SK-N-SH (cell line): ENCODE measurements at regions not wholly inside any gene's neighbourhood (a gene's known extent, or its start where the extent isn't known, plus 50 kb on each side); places are given as distances from the start of the nearest gene placed in this dataset.

Experiments used
- CTCF ChIA-PET: fragments of 300-600, 350-600 bp; formaldehyde crosslinking; extraction: SDS; loops from one replicate; lab custom pipeline; 2021; lab: Yijun Ruan, JAX
- POLR2A ChIA-PET: fragments of 350-600 bp; sonication (Branson Sonifier 250); formaldehyde crosslinking; extraction: SDS; loops from one replicate; lab custom pipeline; 2020; ENCODE audit warnings: antibody characterized with exemption, inconsistent platforms; lab: Yijun Ruan, JAX
- DNase-seq: peaks from one replicate; pipeline ENCODE4 v3.0.0; 2012
- H2AFZ ChIP-seq: fragments of 200-600 bp; sonication (generic); 2 replicates; pipeline ENCODE4 v1.8.1; 2016; ENCODE audit warnings: antibody characterized with exemption, mild to moderate bottlenecking, low read depth
- H3F3A ChIP-seq: fragments of 200-600 bp; sonication (generic); replicated peaks from 2 replicates; pipeline ENCODE3; 2016; ENCODE audit warnings: antibody characterized with exemption, mild to moderate bottlenecking; ENCODE audit not compliant: insufficient read depth
- H3K27ac ChIP-seq, 2 experiments: fragments of 200-500 bp in 1 of 2; fragments of 200-600 bp in 1 of 2; sonication (Bioruptor generic) in 1 of 2; sonication (generic), shearing (Covaris generic) in 1 of 2; 2 replicates each; pipeline versions ENCODE4 v1.5.1 to v1.6.1; 2014 to 2016; ENCODE audit warnings: low read depth in 2 of 2, inconsistent platforms in 1 of 2, low read length in 1 of 2, mild to moderate bottlenecking in 1 of 2, mixed read lengths in 1 of 2
- H3K27me3 ChIP-seq: fragments of 200-600 bp; sonication (generic), shearing (Covaris generic); 2 replicates; pipeline ENCODE4 v1.6.1; 2016; ENCODE audit warnings: mixed run types; ENCODE audit not compliant: insufficient read depth
- H3K36me3 ChIP-seq, 2 experiments: fragments of 200-500 bp in 1 of 2; fragments of 200-600 bp in 1 of 2; sonication (Bioruptor generic) in 1 of 2; sonication (generic) in 1 of 2; replicated peaks in 1 of 2; 2 replicates each; pipeline versions ENCODE3 to v1.5.1; 2014 to 2016; ENCODE audit warnings: low read length in 1 of 2, mild to moderate bottlenecking in 1 of 2; ENCODE audit not compliant: insufficient read depth in 2 of 2, control insufficient read depth in 1 of 2
- H3K4me1 ChIP-seq, 2 experiments: fragments of 200-500 bp in 1 of 2; fragments of 200-600 bp in 1 of 2; sonication (Bioruptor generic) in 1 of 2; sonication (generic), shearing (Covaris generic) in 1 of 2; 2 replicates each; pipeline versions ENCODE4 v1.5.1 to v1.6.1; 2014 to 2016; ENCODE audit warnings: low read depth in 1 of 2, low read length in 1 of 2, mixed run types in 1 of 2; ENCODE audit not compliant: insufficient read depth in 2 of 2, control insufficient read depth in 1 of 2
- H3K4me2 ChIP-seq: fragments of 200-600 bp; sonication (generic), shearing (Covaris generic); 2 replicates; pipeline ENCODE4 v1.6.1; 2017; ENCODE audit warnings: mixed run types
- H3K4me3 ChIP-seq, 2 experiments: fragments of 200-500 bp in 1 of 2; fragments of 200-600 bp in 1 of 2; sonication (Bioruptor generic) in 1 of 2; sonication (generic), shearing (Covaris generic) in 1 of 2; 2 replicates each; pipeline versions ENCODE4 v1.5.1 to v1.8.1; 2014 to 2016; ENCODE audit warnings: low read depth in 2 of 2, inconsistent platforms in 1 of 2, low read length in 1 of 2, mild to moderate bottlenecking in 1 of 2, mixed read lengths in 1 of 2, moderate library complexity in 1 of 2
- H3K79me2 ChIP-seq: fragments of 200-600 bp; sonication (generic); 2 replicates; pipeline ENCODE4 v1.8.1; 2017; ENCODE audit warnings: mild to moderate bottlenecking; ENCODE audit not compliant: insufficient read depth
- H3K9ac ChIP-seq: fragments of 200-600 bp; sonication (generic); 2 replicates; pipeline ENCODE4 v1.6.1; 2017; ENCODE audit warnings: mixed run types
- H3K9me2 ChIP-seq: fragments of 200-600 bp; sonication (generic); 2 replicates; pipeline ENCODE4 v1.6.1; 2017; ENCODE audit warnings: mixed run types
- H3K9me3 ChIP-seq: fragments of 200-600 bp; sonication (generic); 2 replicates; pipeline ENCODE4 v1.6.1; 2017; ENCODE audit warnings: mixed run types, mild to moderate bottlenecking, moderate library complexity
- H4K20me1 ChIP-seq: fragments of 200-600 bp; sonication (generic); 2 replicates; pipeline ENCODE4 v1.6.1; 2017; ENCODE audit warnings: mild to moderate bottlenecking, mixed run types; ENCODE audit not compliant: insufficient read depth
- CTCF ChIP-seq: fragments of 200-600 bp; sonication (generic); IDR thresholded peaks from 2 replicates; pipeline ENCODE4 v1.6.1; 2017; ENCODE audit warnings: antibody characterized with exemption, mild to moderate bottlenecking, moderate library complexity
- FOSL2 ChIP-seq: IDR thresholded peaks from 2 replicates; pipeline ENCODE4 v1.4.0; 2012; ENCODE audit warnings: low read depth, mild to moderate bottlenecking, moderate library complexity, borderline replicate concordance
- FOXM1 ChIP-seq: IDR thresholded peaks from 2 replicates; pipeline ENCODE4 v1.4.0; 2012; ENCODE audit warnings: low read depth, mild to moderate bottlenecking
- JUND ChIP-seq: IDR thresholded peaks from 2 replicates; pipeline ENCODE4 v1.4.0; 2012
- MAX ChIP-seq: IDR thresholded peaks from 2 replicates; pipeline ENCODE4 v1.4.0; 2012; ENCODE audit warnings: low read depth
- MXI1 ChIP-seq: IDR thresholded peaks from 2 replicates; pipeline ENCODE4 v1.6.1; 2012; ENCODE audit warnings: mild to moderate bottlenecking, low read depth, low read length, improper control_type of control experiment
- NRF1 ChIP-seq: IDR thresholded peaks from 2 replicates; pipeline ENCODE4 v1.6.1; 2012; ENCODE audit warnings: low read depth, mild to moderate bottlenecking, low read length
- PBX3 ChIP-seq: IDR thresholded peaks from 2 replicates; pipeline ENCODE4; 2012
- REST ChIP-seq: IDR thresholded peaks from 2 replicates; pipeline ENCODE4 v1.6.1; 2012; ENCODE audit warnings: mild to moderate bottlenecking, low read depth, low read length, moderate library complexity
- RFX5 ChIP-seq: IDR thresholded peaks from 2 replicates; pipeline ENCODE4 v1.6.1; 2012; ENCODE audit warnings: mild to moderate bottlenecking, improper control_type of control experiment, low read length
- RXRA ChIP-seq: IDR thresholded peaks from 2 replicates; pipeline ENCODE4 v1.4.0; 2012; ENCODE audit warnings: low read depth, mild to moderate bottlenecking, borderline replicate concordance
- SMC3 ChIP-seq: IDR thresholded peaks from 2 replicates; pipeline ENCODE4 v1.6.1; 2012; ENCODE audit warnings: low read depth, low read length, improper control_type of control experiment
- TAF1 ChIP-seq: IDR thresholded peaks from 2 replicates; pipeline ENCODE4 v1.6.1; 2012; ENCODE audit warnings: low read depth, mild to moderate bottlenecking, low read length, moderate library complexity, borderline replicate concordance
- ZBTB33 ChIP-seq: IDR thresholded peaks from 2 replicates; pipeline ENCODE4 v1.4.0; 2012; ENCODE audit warnings: low read depth, borderline replicate concordance
- WGBS: methylation state at CpG from one replicate; pipeline ENCODE4 v1.1.6; 2017; ENCODE audit warnings: low lambda C conversion rate; 5-methylcytosine and 5-hydroxymethylcytosine counted together
- TF ChIP-seq, protein P1 (sequence below): fragments of 150-350 bp; IDR thresholded peaks from 2 replicates; pipeline ENCODE4 v1.6.1; 2016; ENCODE audit warnings: mild to moderate bottlenecking, low read depth, low read length
- TF ChIP-seq, protein P2 (sequence below): fragments of 150-350 bp; IDR thresholded peaks from 2 replicates; pipeline ENCODE4 v1.6.1; 2017; ENCODE audit warnings: antibody characterized with exemption, low read length, low read depth, borderline replicate concordance
- TF ChIP-seq, protein P3 (sequence below): IDR thresholded peaks from 2 replicates; pipeline ENCODE4 v1.4.0; 2012; ENCODE audit warnings: low read depth, borderline replicate concordance

DNA sequence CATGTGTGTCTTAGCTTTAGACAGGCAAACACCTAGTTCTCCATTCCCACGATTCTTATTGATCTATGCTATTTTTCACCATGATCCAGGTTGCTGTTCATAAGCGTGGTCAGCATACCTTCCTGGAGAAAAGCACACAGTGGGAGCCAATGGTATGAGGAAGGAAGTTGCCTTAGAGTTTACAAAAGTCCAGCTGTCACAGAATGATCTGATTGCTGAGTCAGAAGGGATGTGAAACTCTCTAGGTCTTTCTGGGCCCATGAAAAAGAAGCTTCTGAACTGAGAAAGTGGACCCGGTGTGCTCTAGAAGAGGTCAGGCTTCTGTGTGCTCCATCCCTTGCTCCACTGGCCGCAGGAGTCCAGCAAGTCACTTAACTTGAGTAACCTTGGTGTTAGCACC lies 71.0 kb upstream of the CCL1 start:
- 0 out of 2 replicates have a peak, but pooled peaks cover 5% of the 10 kb centered on the region for H3K27me3 ChIP-seq
- POLR2A ChIA-PET = no interaction called here
- TF ChIP-seq, protein P1, sequence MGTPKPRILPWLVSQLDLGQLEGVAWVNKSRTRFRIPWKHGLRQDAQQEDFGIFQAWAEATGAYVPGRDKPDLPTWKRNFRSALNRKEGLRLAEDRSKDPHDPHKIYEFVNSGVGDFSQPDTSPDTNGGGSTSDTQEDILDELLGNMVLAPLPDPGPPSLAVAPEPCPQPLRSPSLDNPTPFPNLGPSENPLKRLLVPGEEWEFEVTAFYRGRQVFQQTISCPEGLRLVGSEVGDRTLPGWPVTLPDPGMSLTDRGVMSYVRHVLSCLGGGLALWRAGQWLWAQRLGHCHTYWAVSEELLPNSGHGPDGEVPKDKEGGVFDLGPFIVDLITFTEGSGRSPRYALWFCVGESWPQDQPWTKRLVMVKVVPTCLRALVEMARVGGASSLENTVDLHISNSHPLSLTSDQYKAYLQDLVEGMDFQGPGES = no peak
- no peak for TF ChIP-seq ZBTB33
- TF ChIP-seq REST = no peak
- no peak for TF ChIP-seq RFX5
- no peak for TF ChIP-seq FOXM1
- TF ChIP-seq SMC3 = no peak
- TF ChIP-seq MAX = no peak
- no peak for TF ChIP-seq MXI1
- no peak for TF ChIP-seq PBX3
- TF ChIP-seq CTCF = no peak
- TF ChIP-seq RXRA = no peak
- TF ChIP-seq TAF1 = no peak
- TF ChIP-seq, protein P2, sequence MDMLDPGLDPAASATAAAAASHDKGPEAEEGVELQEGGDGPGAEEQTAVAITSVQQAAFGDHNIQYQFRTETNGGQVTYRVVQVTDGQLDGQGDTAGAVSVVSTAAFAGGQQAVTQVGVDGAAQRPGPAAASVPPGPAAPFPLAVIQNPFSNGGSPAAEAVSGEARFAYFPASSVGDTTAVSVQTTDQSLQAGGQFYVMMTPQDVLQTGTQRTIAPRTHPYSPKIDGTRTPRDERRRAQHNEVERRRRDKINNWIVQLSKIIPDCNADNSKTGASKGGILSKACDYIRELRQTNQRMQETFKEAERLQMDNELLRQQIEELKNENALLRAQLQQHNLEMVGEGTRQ = no peak
- no peak for TF ChIP-seq FOSL2
- TF ChIP-seq, protein P3, sequence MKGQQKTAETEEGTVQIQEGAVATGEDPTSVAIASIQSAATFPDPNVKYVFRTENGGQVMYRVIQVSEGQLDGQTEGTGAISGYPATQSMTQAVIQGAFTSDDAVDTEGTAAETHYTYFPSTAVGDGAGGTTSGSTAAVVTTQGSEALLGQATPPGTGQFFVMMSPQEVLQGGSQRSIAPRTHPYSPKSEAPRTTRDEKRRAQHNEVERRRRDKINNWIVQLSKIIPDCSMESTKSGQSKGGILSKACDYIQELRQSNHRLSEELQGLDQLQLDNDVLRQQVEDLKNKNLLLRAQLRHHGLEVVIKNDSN = no peak
- TF ChIP-seq JUND = no peak
- TF ChIP-seq NRF1 = no peak
- no peak overlapping the region for H2AFZ ChIP-seq
- no peak for DNase-seq
- no peaks in the 10 kb centered on the region for H3K36me3 ChIP-seq
- CTCF ChIA-PET = interaction anchor here (4.7 kb wide), 1 partner anchor 13 kb away, joined by 22 read pairs; no protein-coding TSS in a partner anchor
- no peak overlapping the region for H3K4me3 ChIP-seq
- no peak overlapping the region for H3K9ac ChIP-seq
- H3K79me2 ChIP-seq = no peaks in the 10 kb centered on the region
- no peak overlapping the region for H3K27ac ChIP-seq
- no peaks in the 10 kb centered on the region for H3K9me3 ChIP-seq
- H3K4me1 ChIP-seq = no peaks in the 10 kb centered on the region
- no peaks in the 10 kb centered on the region for H4K20me1 ChIP-seq
- no peak overlapping the region for H3K4me2 ChIP-seq
- H3K9me2 ChIP-seq = no peaks in the 10 kb centered on the region
- H3F3A ChIP-seq = no peaks in the 10 kb centered on the region
- WGBS = 11% methylated on average over 4 of the region's 4 CpGs
